MM.1S (cell line): ENCODE measurements at regions not wholly inside any gene's neighbourhood (a gene's known extent, or its start where the extent isn't known, plus 50 kb on each side); places are given as distances from the start of the nearest gene placed in this dataset.

Source experiments
- DNase-seq: peaks from one replicate; pipeline ENCODE4 v3.0.0-alpha.2; 2015
- H2AFZ ChIP-seq: fragments of 300-600 bp; sonication (generic); 2 replicates; pipeline ENCODE4 v1.6.0; 2016; ENCODE audit warnings: antibody characterized with exemption, low read length
- H3F3A ChIP-seq: fragments of 300-600 bp; sonication (generic); 2 replicates; pipeline ENCODE4 v1.6.1; 2016; ENCODE audit warnings: mild to moderate bottlenecking, antibody characterized with exemption, low read length, moderate library complexity, mixed read lengths; ENCODE audit not compliant: insufficient read depth
- H3K27ac ChIP-seq: fragments of 300-600 bp; sonication (generic); 2 replicates; pipeline ENCODE4 v1.5.1; 2016; ENCODE audit warnings: mild to moderate bottlenecking, low read length
- H3K27me3 ChIP-seq: fragments of 300-600 bp; sonication (generic); replicated peaks from 2 replicates; pipeline ENCODE4 v1.6.0; 2016; ENCODE audit warnings: low read length; ENCODE audit not compliant: insufficient read depth
- H3K36me3 ChIP-seq: fragments of 300-600 bp; sonication (generic); replicated peaks from 2 replicates; pipeline ENCODE4 v1.6.1; 2016; ENCODE audit warnings: mild to moderate bottlenecking, low read length, mixed read lengths; ENCODE audit not compliant: insufficient read depth
- H3K4me1 ChIP-seq: fragments of 300-600 bp; sonication (generic); 2 replicates; pipeline ENCODE4 v1.6.1; 2016; ENCODE audit warnings: low read length, mixed read lengths
- H3K4me2 ChIP-seq: fragments of 300-600 bp; sonication (generic); 2 replicates; pipeline ENCODE4 v1.6.0; 2016; ENCODE audit warnings: low read depth, low read length
- H3K4me3 ChIP-seq: fragments of 300-600 bp; sonication (generic); 2 replicates; pipeline ENCODE4 v1.5.1; 2016; ENCODE audit warnings: low read length, mixed read lengths
- H3K79me2 ChIP-seq: fragments of 300-600 bp; sonication (generic); 2 replicates; pipeline ENCODE4 v1.6.1; 2016; ENCODE audit warnings: mixed run types, low read length, mixed read lengths
- H3K9ac ChIP-seq: fragments of 300-600 bp; sonication (generic); 2 replicates; pipeline ENCODE4 v1.6.1; 2016; ENCODE audit warnings: low read length, mixed read lengths
- H3K9me2 ChIP-seq: fragments of 300-600 bp; sonication (generic); replicated peaks from 2 replicates; pipeline ENCODE4 v1.6.1; 2016; ENCODE audit warnings: mild to moderate bottlenecking, low read length, mixed read lengths; ENCODE audit not compliant: insufficient read depth
- H3K9me3 ChIP-seq: fragments of 300-600 bp; sonication (generic); replicated peaks from 2 replicates; pipeline ENCODE4 v1.6.1; 2016; ENCODE audit warnings: mild to moderate bottlenecking, low read length, mixed read lengths; ENCODE audit not compliant: insufficient read depth
- H4K20me1 ChIP-seq: fragments of 300-600 bp; sonication (generic); 2 replicates; pipeline ENCODE4 v1.6.1; 2016; ENCODE audit warnings: mild to moderate bottlenecking, low read length, moderate library complexity, mixed read lengths; ENCODE audit not compliant: insufficient read depth
- CTCF ChIP-seq: fragments of 300-600 bp; sonication (generic); IDR thresholded peaks from 2 replicates; pipeline ENCODE4 v1.5.1; 2016; ENCODE audit warnings: antibody characterized with exemption, low read length, mixed read lengths
- EZH2 ChIP-seq: fragments of 300-600 bp; sonication (generic); optimal IDR thresholded peaks from 2 replicates; pipeline ENCODE3; 2017; ENCODE audit warnings: low read depth, mild to moderate bottlenecking, antibody characterized with exemption, low read length, mixed read lengths
- EZH2phosphoT487 ChIP-seq: fragments of 300-600 bp; sonication (generic); IDR thresholded peaks from 2 replicates; pipeline ENCODE4 v1.6.1; 2018; ENCODE audit warnings: antibody characterized with exemption, low read length

- TF ChIP-seq EZH2 (no peak), CTCF (no peak), EZH2phosphoT487 (no peak)
- H3K4me2 ChIP-seq = no peak overlapping the region
- no peak overlapping the region for H3K4me3 ChIP-seq
- no peak overlapping the region for H2AFZ ChIP-seq
- H3F3A ChIP-seq = no peaks in the 10 kb centered on the region
- H3K4me1 ChIP-seq = no peaks in the 10 kb centered on the region
- H3K9ac ChIP-seq = no peak overlapping the region
- H3K27me3 ChIP-seq = peaks cover 72% of the 10 kb centered on the region
- H3K9me3 ChIP-seq = no peaks in the 10 kb centered on the region
- DNase-seq = no peak
- no peak overlapping the region for H3K27ac ChIP-seq
- no peaks in the 10 kb centered on the region for H3K9me2 ChIP-seq
- no peaks in the 10 kb centered on the region for H4K20me1 ChIP-seq
- H3K36me3 ChIP-seq = no peaks in the 10 kb centered on the region
- no peaks in the 10 kb centered on the region for H3K79me2 ChIP-seq
Observed at GRCh38 chr1:5734414-5734813, 257.8 kb downstream of the NPHP4 start.

- no peak for DNase-seq
- Histone ChIP-seq H3K27me3 (peaks cover 74% of the 10 kb centered on the region), H3K4me3 (no peak overlapping the region), H3K79me2 (no peaks in the 10 kb centered on the region), H3K9me3 (no peaks in the 10 kb centered on the region), H2AFZ (no peak overlapping the region), H3F3A (no peaks in the 10 kb centered on the region), H3K4me1 (no peaks in the 10 kb centered on the region), H3K9me2 (no peaks in the 10 kb centered on the region), H3K9ac (no peak overlapping the region), H4K20me1 (no peaks in the 10 kb centered on the region), H3K36me3 (no peaks in the 10 kb centered on the region), H3K4me2 (no peak overlapping the region), H3K27ac (no peak overlapping the region)
- no peak for TF ChIP-seq EZH2
Observed at GRCh38 chr1:5733596-5733995, 258.6 kb downstream of the NPHP4 start.

- TF ChIP-seq CTCF (no peak), EZH2phosphoT487 (no peak), EZH2 (no peak)
- H3K4me2 ChIP-seq = no peak overlapping the region
- H3K79me2 ChIP-seq = no peaks in the 10 kb centered on the region
- no peaks in the 10 kb centered on the region for H3K36me3 ChIP-seq
- no peak overlapping the region for H2AFZ ChIP-seq
- no peaks in the 10 kb centered on the region for H3K4me1 ChIP-seq
- peaks cover 83% of the 10 kb centered on the region for H3K27me3 ChIP-seq
- H3F3A ChIP-seq = no peaks in the 10 kb centered on the region
- no peak overlapping the region for H3K4me3 ChIP-seq
- no peak overlapping the region for H3K9ac ChIP-seq
- DNase-seq = no peak
- H3K9me2 ChIP-seq = no peaks in the 10 kb centered on the region
- H3K9me3 ChIP-seq = no peaks in the 10 kb centered on the region
- H3K27ac ChIP-seq = no peak overlapping the region
- H4K20me1 ChIP-seq = no peaks in the 10 kb centered on the region
Observed at GRCh38 chr1:5731110-5731423, 261.2 kb downstream of the NPHP4 start.

GRCh38 chr1:5730272-5731109 lies 261.7 kb downstream of the NPHP4 start:
- DNase-seq = no peak
- peaks cover 81% of the 10 kb centered on the region for H3K27me3 ChIP-seq
- H4K20me1 ChIP-seq = no peaks in the 10 kb centered on the region
- H3K79me2 ChIP-seq = no peaks in the 10 kb centered on the region
- H3K4me3 ChIP-seq = no peak overlapping the region
- no peaks in the 10 kb centered on the region for H3K9me3 ChIP-seq
- H3K27ac ChIP-seq = no peak overlapping the region
- H3K9ac ChIP-seq = no peak overlapping the region
- H3K4me1 ChIP-seq = no peaks in the 10 kb centered on the region
- H3K4me2 ChIP-seq = no peak overlapping the region
- no peak overlapping the region for H2AFZ ChIP-seq
- H3F3A ChIP-seq = no peaks in the 10 kb centered on the region
- no peak for TF ChIP-seq EZH2
- no peak for TF ChIP-seq CTCF
- TF ChIP-seq EZH2phosphoT487 = no peak
- no peaks in the 10 kb centered on the region for H3K9me2 ChIP-seq
- no peaks in the 10 kb centered on the region for H3K36me3 ChIP-seq
